Stimulated activated CD4-positive, alpha-beta T cell treated with anti-CD3 and anti-CD28 coated beads, TNF-alpha, amount 100 ng/mL, for 48 hours (primary cell): ENCODE measurements at regions not wholly inside any gene's neighbourhood (a gene's known extent, or its start where the extent isn't known, plus 50 kb on each side); places are given as distances from the start of the nearest gene placed in this dataset.
"Not testable (repeated sequence)": the region's sequence is repeated elsewhere in the genome, so short reads cannot be mapped to it uniquely, and the experiment has no call there.

Experiments
- DNase-seq, 3 donors: peaks; one replicate each; pipeline ENCODE4 v3.0.0-alpha.2; 2020; ENCODE audit warnings: low read depth in 3 of 3

DNA sequence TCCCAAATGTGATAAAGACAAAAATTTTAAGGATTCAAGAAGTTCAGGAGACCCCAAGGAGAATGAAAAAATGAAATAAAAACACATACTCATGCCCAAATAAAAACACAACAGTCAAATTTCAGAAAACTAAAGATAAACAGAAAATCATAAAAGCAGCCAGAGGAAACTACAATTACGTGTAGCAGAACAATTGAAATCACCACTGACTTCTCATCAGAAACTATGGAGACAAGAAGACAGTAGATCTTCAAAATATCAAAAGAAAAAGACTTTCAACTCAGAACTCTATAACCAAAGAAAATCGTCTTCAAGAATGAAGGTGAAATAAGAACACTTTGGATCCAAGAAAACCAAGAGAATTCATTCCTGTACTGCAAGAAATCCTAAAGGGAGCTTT is 54.9 kb downstream of the DIO3 start:
- no peak for DNase-seq

DNA sequence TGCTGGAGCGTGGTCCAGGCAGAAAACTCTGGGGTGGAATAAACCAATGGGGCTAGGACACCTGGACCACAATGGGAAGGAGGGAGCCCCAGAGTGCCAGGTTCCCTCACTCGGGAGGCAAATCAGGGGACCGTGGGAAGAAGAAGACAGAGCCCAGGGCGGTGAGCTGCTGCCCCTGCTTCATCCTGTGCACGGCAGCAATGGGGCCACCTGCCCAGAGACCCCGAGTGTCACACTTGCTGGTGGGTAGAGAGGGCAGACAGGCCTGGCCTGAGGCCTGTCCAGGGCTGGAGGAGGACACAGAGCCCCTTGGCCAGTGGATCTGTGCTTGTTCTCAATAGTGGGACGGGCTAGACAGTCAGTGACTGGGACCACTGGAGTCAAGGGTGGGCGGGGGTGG is 58.2 kb downstream of the DIO3 start:
- no peak for DNase-seq

DNA sequence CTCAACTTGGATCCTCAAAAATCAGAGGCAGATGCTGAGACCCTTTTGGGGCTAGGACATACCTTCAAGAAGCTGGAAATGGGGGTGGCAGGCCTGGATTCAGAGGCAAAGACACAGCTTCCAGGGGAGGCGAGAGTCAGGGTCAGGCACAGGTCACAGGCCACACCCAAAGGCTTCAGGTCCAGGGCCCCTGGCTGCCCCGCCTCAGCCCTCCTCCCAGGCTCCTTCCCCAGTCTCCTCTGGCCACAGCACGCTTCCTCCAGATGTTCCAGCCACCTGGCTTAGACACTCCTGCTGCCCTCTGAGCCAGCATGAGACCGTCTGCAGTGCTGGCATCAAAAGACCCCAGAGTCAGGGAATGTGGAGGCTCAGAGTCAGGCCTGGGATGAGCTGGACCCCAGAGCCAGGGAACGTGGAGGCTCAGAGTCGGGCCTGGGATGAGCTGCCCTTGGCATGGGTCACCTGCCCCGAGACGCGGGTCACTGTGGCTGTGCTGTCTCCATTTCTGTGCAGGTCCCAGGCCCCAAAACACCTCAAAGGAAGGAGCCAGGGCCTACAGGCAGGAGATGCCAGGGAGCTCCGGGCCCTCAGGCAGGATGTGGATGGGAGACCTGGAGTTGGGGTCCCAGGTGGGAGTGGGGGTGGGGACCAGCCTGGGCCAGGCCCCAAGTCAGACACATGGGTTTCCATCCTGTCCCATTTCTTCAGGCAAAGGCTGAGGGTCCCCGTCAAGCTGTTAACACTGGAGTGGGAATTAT is 58.9 kb downstream of the DIO3 start:
- DNase-seq, result no peak

DNA sequence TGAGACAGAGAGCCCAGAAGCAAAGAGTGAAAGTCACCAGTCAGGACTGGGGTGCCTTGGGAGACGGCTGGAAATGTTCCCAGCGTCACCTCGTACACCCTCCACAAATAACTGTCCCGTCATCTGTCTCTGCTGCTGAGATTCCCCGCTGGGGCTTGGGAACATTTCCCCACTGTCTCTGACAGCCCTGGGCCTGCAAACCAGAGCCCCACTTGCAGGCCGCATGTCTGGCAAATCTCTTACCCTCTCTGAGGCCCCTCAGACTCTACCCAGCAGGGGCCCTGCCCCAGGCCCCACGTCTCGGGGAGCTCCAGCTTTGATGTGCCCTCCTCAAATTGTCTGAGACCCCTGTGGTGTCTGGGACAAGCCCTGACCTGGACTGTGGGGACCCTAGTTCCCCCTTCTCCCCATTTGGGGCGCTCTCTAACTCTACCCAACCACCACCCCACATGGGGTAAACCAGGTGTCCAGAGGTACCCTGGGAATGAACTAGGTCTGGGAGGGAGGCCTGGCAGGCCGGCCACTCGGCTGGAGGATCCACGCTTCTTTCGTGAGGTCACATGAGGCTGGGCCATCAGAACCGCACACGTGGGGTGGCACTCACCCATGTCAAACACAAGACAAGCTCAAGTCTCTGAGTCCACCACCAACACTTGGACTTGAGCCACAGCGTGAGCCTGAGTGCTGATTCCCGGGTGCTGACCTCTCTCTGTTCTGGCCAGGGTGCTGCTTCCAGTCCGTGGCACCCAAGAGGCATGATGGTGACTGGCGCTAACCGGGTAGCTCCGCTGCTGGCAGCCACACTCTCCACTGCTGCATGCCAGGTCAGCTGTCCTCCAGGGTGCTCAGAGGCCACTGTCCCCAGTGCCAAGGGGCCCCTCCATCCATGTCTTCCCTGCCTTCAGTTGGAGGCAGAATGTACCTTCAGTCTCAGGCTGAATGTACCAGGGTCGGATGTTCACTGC is 59.8 kb downstream of the DIO3 start:
- DNase-seq, result no peak

DNA sequence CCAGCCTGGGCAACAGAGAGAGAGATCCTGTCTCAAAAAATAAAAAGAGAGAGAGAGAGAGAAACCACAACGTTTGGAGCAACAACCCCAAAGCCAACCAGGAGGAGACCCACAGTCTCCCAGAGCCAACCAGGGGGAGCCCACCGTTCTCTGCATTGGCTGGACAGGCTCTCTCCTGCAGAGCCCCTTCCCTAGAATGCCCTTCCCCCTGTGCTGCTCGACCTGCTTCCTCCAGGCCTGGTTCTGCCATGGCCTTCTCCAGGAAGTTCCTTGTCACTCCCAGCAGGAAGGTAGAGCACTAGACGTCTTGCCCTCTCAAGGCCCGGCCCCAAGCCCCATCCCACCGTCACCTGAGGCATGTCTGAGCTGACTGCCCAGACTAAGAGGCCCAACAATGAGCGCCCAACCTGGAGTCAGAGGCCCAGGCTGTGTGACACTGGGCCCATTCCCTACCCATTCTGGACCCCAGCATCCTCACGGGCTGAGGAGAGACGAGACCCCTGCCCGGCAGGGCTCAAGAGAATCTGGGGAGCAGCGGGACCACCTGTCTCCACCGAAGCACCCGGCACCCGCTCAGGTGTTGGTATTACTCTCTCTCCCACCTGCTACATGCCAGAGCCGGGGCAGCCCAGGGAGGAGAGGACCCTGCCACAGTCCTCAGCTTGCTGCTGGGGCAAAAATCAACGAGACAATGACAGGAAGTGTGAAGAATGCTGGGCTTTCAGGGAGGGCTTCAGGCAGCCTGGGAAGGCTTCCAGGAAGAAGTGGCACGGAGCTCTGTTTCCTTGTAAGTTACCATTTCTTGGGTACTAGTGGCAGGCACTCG is 61.2 kb downstream of the DIO3 start:
- DNase-seq, result no peak

DNA sequence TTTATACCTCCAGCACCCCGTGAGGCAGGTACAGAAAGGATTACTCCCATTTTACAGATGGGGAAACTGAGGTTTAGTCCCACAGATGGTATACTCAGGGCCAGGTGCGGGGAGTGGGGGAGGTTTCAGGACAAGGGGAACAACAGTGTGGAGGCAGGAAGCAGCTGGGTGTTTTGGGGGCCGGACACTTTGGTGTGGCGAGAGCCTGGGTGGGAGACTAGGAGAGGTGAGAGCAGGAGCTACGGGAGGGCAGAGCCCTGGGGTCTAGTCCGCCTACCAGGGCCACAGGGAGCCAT is 61.7 kb downstream of the DIO3 start:
- no peak for DNase-seq

DNA sequence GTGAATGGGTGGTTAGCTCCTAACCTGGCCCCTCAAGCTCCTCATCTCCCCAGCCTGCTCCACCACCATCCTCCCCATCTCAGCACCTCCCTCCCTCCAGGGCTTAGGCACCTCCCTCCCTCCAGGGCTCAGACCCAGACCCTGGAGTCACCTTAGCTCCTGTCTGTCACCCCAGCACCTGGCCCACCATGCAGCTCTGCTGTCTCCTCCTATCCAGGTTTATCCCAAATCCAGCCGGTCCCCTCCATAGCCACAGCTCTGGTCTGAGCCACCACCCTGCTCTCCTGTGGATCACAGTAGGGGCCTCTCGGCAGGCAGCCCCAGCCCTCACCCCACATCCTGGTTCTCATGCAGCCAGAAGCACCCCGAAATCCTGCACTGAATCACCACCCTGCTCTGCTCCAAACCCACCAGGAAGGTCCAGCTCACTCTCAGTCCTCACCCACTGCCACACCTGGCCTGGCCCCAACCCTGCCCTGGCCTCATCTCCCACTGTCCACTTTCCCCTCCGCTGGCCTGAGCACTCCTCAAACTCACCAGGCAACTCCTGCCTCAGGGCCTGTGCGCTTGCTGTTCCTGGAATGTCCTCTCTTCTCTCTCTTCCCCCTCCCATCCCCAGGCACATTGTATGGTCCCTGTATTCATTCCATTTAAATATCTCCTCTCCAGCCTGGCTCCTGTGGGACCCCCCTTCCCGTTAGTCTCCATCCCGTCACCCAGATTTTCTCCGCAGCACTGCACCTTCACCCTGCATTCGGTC is 62.6 kb downstream of the DIO3 start:
- DNase-seq, result no peak

DNA sequence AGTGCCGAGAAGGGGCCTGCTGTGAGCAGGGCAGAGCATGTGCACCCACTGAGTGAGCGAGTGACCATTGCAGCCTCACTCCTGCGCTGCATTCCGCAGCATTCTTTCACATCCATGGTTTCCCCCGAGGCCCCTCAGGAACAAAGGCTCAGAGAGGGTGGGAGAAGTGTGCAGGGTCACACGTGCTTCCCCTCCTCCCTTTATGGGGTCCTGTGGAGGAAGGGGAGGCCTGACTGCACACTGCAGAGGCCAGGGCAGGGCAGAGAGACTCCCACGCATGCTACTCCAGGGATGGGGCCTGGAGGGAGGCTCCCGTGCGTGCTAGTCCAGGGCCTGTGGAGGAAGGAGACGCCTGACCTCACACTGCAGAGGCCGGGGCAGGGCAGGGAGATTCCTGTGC is 63.2 kb downstream of the DIO3 start:
- no peak for DNase-seq

DNA sequence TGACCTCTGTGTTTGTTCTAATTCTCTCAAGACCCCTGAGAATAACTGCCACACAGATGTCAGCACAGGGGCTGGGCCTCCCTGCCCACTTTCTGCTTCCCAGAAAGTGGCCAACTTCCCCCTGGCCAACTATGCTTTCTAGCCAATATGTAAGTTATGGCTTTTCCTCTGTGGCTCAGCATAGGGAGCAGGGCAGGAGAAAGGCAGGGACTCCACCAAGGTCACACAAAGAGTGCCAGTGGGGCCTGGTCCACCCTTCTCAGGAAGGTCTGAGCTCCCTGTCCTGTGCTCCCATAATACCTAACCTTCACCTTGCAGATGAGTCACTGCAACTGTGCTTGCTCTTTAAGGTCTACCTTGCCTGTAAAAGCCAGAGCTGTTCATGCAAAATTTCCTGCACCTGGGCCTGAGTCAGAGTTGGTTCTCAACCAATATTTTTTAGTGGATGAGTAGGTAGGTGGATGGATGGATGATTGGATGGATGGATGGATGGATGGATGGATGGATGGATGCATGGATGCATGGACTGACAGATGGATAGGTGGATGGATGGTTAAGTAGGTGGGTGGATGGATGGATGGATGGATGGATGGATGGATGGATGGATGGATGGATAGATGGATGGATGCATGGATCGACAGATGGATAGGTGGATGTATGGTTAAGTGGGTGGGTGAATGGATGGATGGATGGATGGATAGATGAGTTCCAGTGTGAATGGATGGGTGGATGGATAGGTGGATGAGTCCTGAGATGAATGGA is 64.2 kb downstream of the DIO3 start:
- DNase-seq, result no peak

DNA sequence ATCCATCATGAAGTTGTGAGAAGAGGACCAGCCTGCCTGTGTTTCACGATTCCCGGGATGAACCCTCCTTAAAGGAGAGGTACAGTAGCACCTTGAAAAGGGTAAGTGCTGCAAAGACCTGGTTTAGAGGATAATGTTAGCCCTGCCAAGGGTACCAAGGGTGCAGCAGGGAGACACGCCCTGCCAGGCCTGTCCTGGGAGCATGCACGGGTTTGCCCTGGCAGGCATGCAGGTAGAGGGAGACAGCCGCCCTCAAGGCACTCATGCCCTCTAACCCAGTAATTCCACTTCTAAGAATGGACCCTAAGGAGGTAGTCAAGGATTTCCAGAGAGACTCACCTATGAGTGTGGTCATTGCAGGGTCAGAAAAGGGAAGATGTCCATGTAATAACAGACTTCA is 65.0 kb downstream of the DIO3 start:
- no peak for DNase-seq

DNA sequence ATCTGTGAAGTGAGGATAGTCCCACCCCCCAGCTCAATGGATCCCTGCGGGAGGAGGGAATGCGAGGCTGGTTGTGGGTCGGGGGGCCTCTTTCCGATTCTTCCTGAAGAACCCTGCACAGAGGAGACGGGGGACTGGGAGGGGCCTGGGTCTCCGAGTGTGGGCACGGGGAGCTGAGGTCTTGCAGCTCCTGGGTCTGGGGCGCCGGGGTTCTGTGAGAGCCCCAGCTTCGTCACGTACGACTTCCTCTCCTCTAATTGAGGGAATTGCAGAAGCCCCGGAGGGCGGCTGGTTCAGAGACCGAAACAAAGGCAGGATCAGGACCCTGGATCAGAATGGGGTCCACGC is 66.6 kb downstream of the DIO3 start:
- no peak for DNase-seq

DNA sequence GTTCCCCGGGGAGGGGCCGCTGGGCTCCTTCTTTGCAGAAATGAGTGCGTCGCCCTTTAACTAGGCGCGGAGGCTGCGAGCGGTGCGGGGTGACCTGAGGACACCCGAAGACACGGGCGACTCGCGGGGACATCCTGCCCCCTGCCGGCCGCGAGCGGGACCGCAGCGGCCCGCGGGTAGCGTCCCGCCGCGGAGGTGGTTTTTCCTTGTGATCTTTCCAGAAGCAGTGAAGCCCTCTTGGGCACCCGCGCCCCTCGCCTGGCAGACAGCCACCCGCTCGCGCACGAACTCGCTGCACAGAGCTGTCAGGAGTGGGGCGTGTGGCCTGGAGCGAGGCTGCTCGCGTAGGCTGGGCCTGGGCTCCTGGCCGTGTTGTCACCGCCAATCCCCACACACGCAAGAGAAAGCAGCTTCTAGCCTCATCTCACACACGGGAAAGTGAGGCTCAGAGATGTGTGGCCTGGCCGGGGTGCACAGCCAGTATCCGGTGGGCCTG is 67.2 kb downstream of the DIO3 start:
- DNase-seq, result peak; percentile 53 to 66 (median 60)

DNA sequence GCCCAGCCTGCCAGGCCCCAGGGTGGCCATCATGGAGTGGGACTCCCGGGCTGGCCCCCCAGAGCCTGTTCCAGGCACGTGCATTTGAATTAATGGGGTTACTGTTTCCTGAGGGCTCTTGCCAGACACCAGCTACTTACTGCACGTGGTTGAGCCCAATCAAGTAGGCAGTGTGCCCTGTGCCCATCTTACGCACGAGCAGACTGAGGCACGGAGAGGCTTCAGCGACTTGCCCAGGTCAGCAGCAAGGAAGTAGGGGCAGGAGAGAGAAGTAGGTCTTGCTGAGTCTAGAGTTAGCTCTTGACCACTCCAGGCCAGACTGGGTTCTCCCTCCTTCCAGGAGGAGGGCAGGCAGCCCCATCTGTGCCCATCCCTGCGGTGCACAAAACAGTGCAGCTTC is 67.7 kb downstream of the DIO3 start:
- no peak for DNase-seq

DNA sequence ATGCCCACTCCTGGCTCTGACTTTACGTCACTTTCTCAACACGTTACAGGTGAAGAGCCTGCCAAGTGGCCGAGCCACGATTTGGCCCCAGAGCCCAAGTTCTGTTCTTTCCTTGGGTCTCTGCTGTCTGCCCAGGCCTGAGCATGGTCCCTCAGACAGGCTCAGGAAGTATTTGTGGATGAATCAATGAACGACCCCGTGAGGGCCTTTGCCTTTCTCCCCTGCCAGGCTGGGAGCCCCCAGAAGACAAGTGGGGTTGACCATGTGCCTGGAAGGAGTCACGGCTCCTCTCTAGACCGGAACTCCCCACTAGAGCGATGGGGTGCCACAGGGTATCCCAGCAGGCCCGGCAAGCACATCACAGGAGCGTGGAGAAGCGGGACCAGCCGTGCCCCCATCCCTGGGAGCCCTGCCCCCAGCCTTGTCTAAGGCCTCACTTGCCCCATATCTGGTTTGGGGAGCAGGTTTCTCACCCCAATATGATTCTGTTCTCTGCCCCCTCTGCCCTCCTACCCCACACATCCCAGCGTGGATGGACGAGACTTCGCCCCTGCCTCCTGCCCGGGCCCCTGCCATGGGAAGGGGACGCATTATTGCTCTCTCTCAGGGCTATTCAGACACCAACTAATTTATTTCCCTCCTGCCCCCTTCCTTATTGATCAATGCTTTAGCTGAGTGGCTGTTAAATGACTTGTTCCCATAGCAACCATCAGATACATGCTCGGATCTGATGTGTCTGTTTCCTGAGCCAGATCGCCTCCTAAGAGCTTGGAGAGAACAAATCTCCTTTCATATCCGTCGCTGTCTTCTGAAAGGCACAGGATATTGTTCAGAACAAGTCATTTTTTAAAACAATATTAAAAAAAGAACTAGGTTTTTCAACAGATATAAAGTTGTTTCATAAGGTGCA is 69.0 kb downstream of the DIO3 start:
- no peak for DNase-seq

DNA sequence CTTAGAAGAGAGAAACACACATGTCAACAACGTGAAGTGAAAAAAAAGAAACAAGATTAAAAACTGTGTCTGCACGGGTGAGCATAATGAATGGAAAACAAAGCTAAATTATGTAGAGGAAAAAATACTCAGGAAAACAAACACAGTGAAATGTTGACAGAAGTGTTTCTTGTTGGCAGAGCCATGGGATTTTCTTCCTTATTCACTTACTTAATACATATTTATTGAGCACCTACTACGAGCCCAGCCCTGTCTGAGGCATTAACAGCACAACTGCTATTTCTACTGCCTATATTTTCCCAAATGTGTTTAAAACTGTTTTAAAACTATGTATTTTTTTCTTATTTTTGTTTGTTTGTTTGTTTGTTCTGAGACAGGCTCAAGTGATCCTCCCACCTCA is 69.9 kb downstream of the DIO3 start:
- no peak for DNase-seq

DNA sequence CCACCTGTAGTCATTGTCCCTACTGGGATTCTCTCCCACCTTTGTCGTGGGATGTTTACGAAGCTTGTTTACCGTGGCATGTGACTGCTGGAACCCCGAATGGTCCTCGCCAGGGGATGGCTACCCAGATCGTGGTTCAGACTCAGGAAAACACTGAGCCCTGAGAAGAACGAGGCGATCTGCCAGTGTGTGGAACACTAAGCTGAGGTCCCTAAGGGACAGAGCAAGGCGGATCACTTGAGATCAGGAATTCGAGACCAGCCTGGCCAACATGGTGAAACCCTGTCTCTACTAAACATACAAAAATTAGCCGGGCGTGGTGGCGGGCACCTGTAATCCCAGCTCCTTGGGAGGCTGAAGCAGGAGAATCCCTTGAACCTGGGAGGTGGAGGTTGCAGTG is 70.7 kb downstream of the DIO3 start:
- not testable (repeated sequence) for DNase-seq

DNA sequence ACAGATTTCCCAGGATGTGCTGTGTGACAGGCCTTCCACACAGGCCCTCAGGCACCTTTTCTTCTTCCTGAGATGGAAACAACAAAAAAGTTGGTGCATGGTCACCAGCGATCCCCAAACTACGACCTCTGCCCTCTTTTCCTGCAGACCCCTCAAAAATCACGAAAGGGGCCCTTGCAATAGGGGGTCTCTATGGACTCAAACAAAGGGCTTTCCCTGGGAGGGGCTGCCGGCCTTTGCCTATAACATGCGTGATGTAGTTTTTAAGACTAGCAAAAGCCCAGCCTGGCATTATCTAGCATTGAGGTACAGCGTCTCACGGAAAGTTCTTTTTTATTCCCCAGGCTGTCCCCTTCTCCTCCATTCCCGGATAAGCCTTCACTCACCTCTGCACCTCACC is 71.2 kb downstream of the DIO3 start:
- no peak for DNase-seq

DNA sequence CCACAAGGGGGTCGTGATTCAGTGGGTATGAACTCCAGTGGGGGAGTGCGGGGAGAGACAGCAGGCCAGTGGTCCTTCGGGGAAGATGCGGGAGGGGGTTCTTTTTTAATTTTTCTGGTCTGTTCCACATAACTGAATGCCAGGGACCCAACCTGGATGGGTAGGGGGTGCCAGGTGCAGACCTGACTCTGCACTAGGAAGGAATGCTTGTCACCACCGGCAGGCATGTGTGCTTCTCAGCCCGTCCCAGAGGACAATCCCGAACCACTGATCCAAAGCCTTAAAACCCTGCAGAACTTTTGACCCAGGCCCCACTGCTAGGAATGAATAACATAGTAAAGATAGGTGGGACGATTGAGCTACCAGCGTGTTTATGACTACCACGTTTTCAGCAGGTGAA is 72.0 kb downstream of the DIO3 start:
- no peak for DNase-seq

DNA sequence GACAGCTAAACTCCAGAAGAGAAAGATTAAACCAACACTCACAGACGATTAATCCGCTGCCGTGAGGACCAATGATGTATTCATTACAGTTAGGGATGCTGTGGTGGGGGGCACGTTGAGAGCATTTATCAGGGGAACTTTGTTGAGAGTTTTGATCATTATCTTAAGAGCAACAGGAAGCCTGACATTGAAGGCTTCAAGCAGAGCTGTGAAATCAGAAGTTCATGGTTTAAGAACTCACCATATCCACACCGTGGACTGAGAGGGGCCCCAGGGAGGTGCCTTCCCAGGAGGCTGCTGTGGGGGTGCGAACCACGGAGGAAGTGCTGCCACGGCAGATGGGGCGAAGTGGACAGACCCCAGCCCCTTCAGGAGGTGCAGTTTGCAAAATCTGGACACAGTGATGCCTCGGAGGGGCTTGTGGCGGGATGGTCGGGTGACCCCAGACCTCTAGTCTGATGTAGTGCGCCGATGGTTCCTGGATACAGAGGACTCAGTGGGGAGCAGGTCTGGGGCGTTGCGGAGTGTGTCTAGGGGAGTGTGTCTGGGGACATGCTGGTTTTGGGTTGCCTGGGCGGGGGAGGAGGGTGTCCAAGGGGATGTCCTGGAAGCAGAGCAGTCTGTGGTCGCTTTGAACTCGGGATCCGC is 73.0 kb downstream of the DIO3 start:
- no peak for DNase-seq
